Pancreas (tissue), 10 donors: ENCODE measurements at regions not wholly inside any gene's neighbourhood (a gene's known extent, or its start where the extent isn't known, plus 50 kb on each side); places are given as distances from the start of the nearest gene placed in this dataset.

ENCODE experiments used
- ATAC-seq, 4 donors: fragments of 200-7000 bp; cut with Tn5 transposase; one replicate each; pipeline versions ENCODE4 v1.8.0 to v1.9.1; 2020; ENCODE audit warnings: mild to moderate bottlenecking in 4 of 4, moderate library complexity in 4 of 4
- DNase-seq, 6 donors: peaks; one replicate each; pipeline ENCODE4 v3.0.0-alpha.2; 2020
- FAIRE-seq: peaks from 2 replicates; lab custom pipeline; 2012; peaks lifted over from hg19 to GRCh38; lab: Jason Lieb, UNC
- H3K27ac ChIP-seq, 4 donors: fragments of 200-600 bp; sonication (generic); 1 replicate in 3 of 4; 2 replicates in 1 of 4; pipeline versions ENCODE4 v1.5.0 to v1.8.0; 2020
- H3K27me3 ChIP-seq, 4 donors: fragments of 200-600 bp; one replicate each; pipeline ENCODE4 v1.8.0; 2021
- H3K36me3 ChIP-seq, 3 donors: fragments of 200-600 bp; sonication (generic) in 1 of 3; one replicate each; pipeline versions ENCODE4 v1.5.0 to v1.8.0; 2020 to 2021
- H3K4me1 ChIP-seq, 3 donors: fragments of 200-600 bp; one replicate each; pipeline ENCODE4 v1.8.0; 2021
- H3K4me3 ChIP-seq, 4 donors: fragments of 200-600 bp; sonication (generic) in 2 of 4; one replicate each; pipeline versions ENCODE4 v1.5.0 to v1.8.0; 2020 to 2021
- H3K9me3 ChIP-seq, 4 donors: fragments of 200-600 bp; one replicate each; pipeline ENCODE4 v1.8.0; 2021
- WGBS, 2 donors: extraction: QIAGEN DNeasy Blood & Tissue Kit; methylation state at CpG; one replicate each; pipeline ENCODE4 v1.1.7; 2013; 5-methylcytosine and 5-hydroxymethylcytosine counted together
- intact Hi-C, 3 donors: fragments of 100-400 bp; cut with DNase I; formaldehyde crosslinking; loops; one replicate each; pipeline versions ENCODE4 v1.11.1 to v1.14.2; 2022
- TF ChIP-seq, protein P1 (sequence below), 4 donors: fragments of 200-600 bp; sonication (generic) in 3 of 4; IDR thresholded peaks; one replicate each; pipeline versions ENCODE4 v1.5.0 to v1.8.0; 2021; ENCODE audit warnings: antibody characterized with exemption in 4 of 4
- donor health status: healthy with polysubstance abuse.
- donor health status: DM: no; HTN: no; CAD: no; lungs with moderate emphysema.
- donor health status: DM: no; HTN: no; CAD: no.
- donor health status: control.
- donor health status: control.
- donor health status: Bipolar disorder and iron deficiency.
- donor health status: DM: yes; HTN: yes; CAD: no.
- donor health status: DM: no; HTN: no; CAD: no.
- donor health status: DM: no; HTN: no; CAD: no.
- donor health status: DM: yes; HTN: yes; CAD: no.

GRCh38 chr5:175129121-175129520, 314.9 kb downstream of the DRD1 start:
- FAIRE-seq (no peak), DNase-seq (no peak), ATAC-seq (no peak)
- H3K27ac ChIP-seq = no peak overlapping the region
- 74 to 76% methylated on average over 4 of the region's 4 CpGs for WGBS, 2 donors
- H3K4me3 ChIP-seq = no peak overlapping the region
- H3K27me3 ChIP-seq = no peaks in the 10 kb centered on the region
- no peaks in the 10 kb centered on the region for H3K4me1 ChIP-seq
- no peaks in the 10 kb centered on the region for H3K36me3 ChIP-seq
- intact Hi-C loops = no loop called here
- TF ChIP-seq, protein P1, sequence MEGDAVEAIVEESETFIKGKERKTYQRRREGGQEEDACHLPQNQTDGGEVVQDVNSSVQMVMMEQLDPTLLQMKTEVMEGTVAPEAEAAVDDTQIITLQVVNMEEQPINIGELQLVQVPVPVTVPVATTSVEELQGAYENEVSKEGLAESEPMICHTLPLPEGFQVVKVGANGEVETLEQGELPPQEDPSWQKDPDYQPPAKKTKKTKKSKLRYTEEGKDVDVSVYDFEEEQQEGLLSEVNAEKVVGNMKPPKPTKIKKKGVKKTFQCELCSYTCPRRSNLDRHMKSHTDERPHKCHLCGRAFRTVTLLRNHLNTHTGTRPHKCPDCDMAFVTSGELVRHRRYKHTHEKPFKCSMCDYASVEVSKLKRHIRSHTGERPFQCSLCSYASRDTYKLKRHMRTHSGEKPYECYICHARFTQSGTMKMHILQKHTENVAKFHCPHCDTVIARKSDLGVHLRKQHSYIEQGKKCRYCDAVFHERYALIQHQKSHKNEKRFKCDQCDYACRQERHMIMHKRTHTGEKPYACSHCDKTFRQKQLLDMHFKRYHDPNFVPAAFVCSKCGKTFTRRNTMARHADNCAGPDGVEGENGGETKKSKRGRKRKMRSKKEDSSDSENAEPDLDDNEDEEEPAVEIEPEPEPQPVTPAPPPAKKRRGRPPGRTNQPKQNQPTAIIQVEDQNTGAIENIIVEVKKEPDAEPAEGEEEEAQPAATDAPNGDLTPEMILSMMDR (IDR thresholded peaks at IDR 0.05) = no peak
- H3K9me3 ChIP-seq = no peaks in the 10 kb centered on the region

DNA sequence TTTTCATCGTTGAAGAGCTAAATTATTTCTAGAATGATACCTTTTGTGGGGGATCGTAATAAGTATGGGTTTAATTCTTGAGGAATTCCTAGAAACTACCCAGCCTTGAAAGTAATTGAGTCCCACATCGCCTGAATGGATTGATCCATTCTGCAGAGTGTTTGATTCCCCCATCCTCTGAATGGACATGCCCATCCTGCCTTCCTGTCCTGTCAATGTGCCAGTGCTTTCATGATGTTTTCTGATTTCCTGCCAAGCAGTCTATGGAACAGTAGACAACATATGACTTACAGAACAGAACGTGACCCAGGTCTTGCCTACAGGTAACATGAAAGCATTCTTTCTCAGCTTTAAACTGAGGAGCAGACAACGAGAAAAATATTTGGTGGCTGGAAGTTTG, 319.2 kb downstream of the DRD1 start:
- WGBS, 2 donors = 75 to 80% methylated on average over 5 of the region's 5 CpGs
- ATAC-seq = no peak

GRCh38 chr5:175124251-175124813, 319.6 kb downstream of the DRD1 start:
- Histone ChIP-seq H3K4me1 (no peaks in the 10 kb centered on the region), H3K27me3 (no peaks in the 10 kb centered on the region), H3K36me3 (no peaks in the 10 kb centered on the region), H3K4me3 (no peak overlapping the region), H3K27ac (no peak overlapping the region), H3K9me3 (no peaks in the 10 kb centered on the region)
- 89 to 93% methylated on average over 4 of the region's 4 CpGs for WGBS, 2 donors
- no peak for ATAC-seq
- TF ChIP-seq, protein P1 (IDR thresholded peaks at IDR 0.05) = no peak
- no peak for DNase-seq
- no peak for FAIRE-seq
- intact Hi-C loops = no loop called here

More for the DNA sequence above, 319.2 kb downstream of the DRD1 start:
- Histone ChIP-seq H3K9me3 (no peaks in the 10 kb centered on the region), H3K27me3 (no peaks in the 10 kb centered on the region), H3K36me3 (no peaks in the 10 kb centered on the region), H3K4me3 (no peak overlapping the region), H3K27ac (no peak overlapping the region), H3K4me1 (no peaks in the 10 kb centered on the region)
- no peak for DNase-seq
- TF ChIP-seq, protein P1 (IDR thresholded peaks at IDR 0.05) = no peak
- intact Hi-C loops = no loop called here
- FAIRE-seq = no peak

DNA sequence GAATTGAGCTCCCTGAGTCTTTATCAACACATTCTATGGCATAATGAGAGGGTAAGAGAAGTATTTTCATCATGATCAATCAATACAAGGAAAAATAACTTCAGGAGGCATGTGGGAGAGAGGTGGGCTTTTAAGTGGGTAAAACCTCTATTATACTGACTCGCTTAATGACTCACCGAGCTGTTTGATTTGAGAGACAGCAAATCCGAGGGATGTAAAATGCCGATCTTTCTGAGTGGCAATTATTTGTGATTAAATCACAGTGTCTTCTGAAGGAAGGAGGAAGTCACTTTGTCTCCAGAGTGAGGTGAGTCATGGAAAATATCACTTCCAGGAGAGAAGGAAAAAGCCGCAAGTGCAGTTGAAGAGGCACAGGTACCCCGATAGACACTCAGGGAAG, 320.4 kb downstream of the DRD1 start:
- DNase-seq = no peak
- H3K27me3 ChIP-seq = no peaks in the 10 kb centered on the region
- TF ChIP-seq, protein P1 (IDR thresholded peaks at IDR 0.05) = no peak
- ATAC-seq = no peak
- no peaks in the 10 kb centered on the region for H3K9me3 ChIP-seq
- no peak overlapping the region for H3K27ac ChIP-seq
- intact Hi-C loops = no loop called here
- no peak overlapping the region for H3K4me3 ChIP-seq
- no peak for FAIRE-seq
- H3K36me3 ChIP-seq = no peaks in the 10 kb centered on the region
- no peaks in the 10 kb centered on the region for H3K4me1 ChIP-seq
- WGBS, 2 donors = 81 to 83% methylated on average over 6 of the region's 6 CpGs

- no peak for FAIRE-seq
- H3K4me3 ChIP-seq = no peak overlapping the region
- H3K9me3 ChIP-seq = no peaks in the 10 kb centered on the region
- no peaks in the 10 kb centered on the region for H3K4me1 ChIP-seq
- intact Hi-C loops = no loop called here
- DNase-seq = no peak
- no peak overlapping the region for H3K27ac ChIP-seq
- H3K36me3 ChIP-seq = no peaks in the 10 kb centered on the region
- no peak for ATAC-seq
- 79 to 81% methylated on average over 2 of the region's 2 CpGs for WGBS, 2 donors
- TF ChIP-seq, protein P1 (IDR thresholded peaks at IDR 0.05) = no peak
- H3K27me3 ChIP-seq = no peaks in the 10 kb centered on the region
Measured at GRCh38 chr5:175121457-175121856, 322.5 kb downstream of the DRD1 start.
